GM18520 (cell line): ENCODE measurements at regions not wholly inside any gene's neighbourhood (a gene's known extent, or its start where the extent isn't known, plus 50 kb on each side); places are given as distances from the start of the nearest gene placed in this dataset.
"Not testable (repeated sequence)": the region's sequence is repeated elsewhere in the genome, so short reads cannot be mapped to it uniquely, and the experiment has no call there.

Source experiments
- ATAC-seq: cut with Tn5 transposase; IDR thresholded peaks from one replicate; pipeline ENCODE4 v1.9.1; 2021; ENCODE audit not compliant: unreplicated experiment

GRCh38 chr6:84358581-84358980 lies 131.1 kb upstream of the CEP162 start:
- no peak for ATAC-seq

GRCh38 chr6:84357631-84358030 lies 130.2 kb upstream of the CEP162 start:
- ATAC-seq = no peak

DNA sequence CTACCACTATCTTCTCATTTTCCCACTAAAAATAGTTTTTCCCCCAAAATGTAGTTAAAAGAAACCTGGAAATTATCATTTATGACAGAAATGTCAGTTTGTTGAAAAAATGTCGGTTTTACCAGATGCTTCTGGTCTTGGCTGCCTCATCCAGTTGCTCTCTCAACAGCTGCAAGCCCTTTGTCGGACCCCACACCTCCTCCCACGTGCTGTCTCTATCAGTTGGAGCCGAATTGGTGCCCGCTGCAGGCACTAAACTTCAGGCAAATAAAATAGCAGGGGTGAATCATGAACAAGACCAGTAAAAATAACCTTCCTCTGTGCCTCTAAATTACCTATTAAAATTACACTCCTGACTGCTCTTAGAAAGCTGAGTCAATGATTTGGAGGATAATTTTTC lies 129.5 kb upstream of the CEP162 start:
- ATAC-seq = no peak

- ATAC-seq = no peak
Measured at GRCh38 chr6:84353459-84354423, 126.3 kb upstream of the CEP162 start.

GRCh38 chr6:84350397-84350796 lies 123.0 kb upstream of the CEP162 start:
- no peak for ATAC-seq

GRCh38 chr6:84349542-84349941 lies 122.1 kb upstream of the CEP162 start:
- no peak for ATAC-seq

DNA sequence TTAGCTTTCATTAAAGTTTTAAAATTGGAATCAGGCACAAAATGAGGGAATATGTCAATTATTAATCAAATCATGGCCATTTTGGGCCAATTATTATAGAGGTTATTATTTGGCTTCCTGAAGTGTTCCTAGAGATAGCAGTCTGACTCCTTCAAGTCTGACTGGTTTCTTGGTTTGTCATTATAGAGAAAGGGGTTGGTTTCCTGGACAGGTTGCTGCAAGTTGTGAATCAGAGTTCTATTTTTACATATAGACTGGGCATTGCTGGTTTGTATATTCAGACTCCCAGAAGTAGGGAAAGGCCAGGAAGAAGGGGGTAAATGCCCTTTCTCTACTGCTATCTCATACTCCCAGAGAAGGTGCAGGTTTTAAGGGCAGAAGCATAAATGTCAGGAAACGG lies 121.4 kb upstream of the CEP162 start:
- no peak for ATAC-seq

DNA sequence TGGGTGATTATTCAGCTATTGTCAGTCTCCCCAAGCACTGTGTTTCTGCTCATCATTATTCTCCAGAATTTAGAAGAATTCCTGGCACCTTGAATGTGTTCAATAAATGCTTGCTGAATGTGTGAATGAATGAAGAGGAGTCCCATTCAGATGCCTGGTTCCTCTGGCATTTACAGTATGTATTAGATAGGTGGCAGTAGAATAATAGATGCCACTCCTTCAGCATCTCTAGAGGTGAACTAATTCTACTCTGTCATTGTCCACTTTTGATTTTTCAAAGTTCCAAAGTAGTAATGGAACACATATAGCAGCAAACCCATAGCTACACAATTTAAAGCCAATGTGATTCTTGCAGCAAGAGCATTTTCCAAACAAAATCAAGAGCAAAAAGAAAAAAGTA lies 118.9 kb upstream of the CEP162 start:
- ATAC-seq = no peak

GRCh38 chr6:84344005-84344404 lies 116.6 kb upstream of the CEP162 start:
- no peak for ATAC-seq

DNA sequence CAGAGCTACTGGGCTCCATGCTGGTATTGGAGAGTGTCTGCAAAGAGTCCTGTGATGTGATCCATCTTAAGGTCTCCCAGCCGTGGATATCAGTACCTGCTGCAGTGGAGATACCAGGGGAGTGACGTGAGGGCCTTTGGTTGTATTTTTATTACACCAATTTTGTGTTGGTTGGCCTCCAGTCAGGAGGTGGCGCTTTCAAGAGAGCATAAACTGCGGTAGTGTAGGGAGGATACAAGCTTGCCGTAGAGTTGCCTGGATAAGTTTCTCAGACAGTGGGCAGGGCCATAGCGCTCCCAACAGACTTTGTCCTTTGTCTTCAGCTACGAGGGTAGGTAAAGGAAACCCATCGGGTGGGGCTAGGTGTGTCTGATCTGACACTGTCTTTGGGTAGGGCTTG lies 113.0 kb upstream of the CEP162 start:
- no peak for ATAC-seq

DNA sequence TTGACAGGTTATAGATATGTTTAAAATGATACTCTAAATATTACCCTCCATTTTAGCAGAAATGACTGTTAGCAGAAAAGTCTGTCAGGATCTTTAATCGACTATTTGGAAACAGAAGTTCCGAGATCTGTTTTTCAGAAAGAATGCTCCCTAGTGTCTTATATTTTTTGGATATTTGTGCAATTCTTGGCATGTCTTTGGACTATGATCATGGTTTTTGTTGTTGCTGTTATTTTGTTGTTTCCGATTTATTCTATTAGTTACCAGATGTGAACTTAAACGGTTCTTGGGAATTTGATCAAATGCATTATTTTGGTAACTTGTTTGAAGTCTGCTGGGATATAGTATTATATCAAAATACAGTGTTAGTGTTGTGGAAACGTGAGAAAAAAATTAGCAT lies 106.4 kb upstream of the CEP162 start:
- no peak for ATAC-seq

GRCh38 chr6:84332139-84333034 lies 104.9 kb upstream of the CEP162 start:
- ATAC-seq = peak; percentile 98

DNA sequence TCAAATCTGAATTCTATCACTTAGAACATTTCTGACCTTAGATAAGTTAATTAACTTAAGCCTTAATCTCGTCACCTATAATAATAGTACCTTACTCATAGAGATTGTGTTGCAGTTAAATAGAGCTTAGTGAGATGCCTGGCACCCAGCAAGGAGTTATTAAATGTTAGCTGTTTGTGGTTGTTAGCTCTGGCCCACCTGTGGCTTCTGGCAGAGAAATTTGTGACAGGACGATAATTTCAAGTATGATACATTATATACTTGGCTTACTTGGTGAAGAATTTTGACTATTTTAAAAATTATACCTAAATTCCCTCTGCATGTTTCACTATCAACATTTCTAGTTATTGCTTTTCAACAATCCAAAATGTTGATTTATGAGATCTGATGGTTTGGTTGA lies 102.9 kb upstream of the CEP162 start:
- no peak for ATAC-seq

- no peak for ATAC-seq
Measured at GRCh38 chr6:84329516-84329915, 102.1 kb upstream of the CEP162 start.

GRCh38 chr6:84329077-84329476 lies 101.6 kb upstream of the CEP162 start:
- ATAC-seq = no peak

DNA sequence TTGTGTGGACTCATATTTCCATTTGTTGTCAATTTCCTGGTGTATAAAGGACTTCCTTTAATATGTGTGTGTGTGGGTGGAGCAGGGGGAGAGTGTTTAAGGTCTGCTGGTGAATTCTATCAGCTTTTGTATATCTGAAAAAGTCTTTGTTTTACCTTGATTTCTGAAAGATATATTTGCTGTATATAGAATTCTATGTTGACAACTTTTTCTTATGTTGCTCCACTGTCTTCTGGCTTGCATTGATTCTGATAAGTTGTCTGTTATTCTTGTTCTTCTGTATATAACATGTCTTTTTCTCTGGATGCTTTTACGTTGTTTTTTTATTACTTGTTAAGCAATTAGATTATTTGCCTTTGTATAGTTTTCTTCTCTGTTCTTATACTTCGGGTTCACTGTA lies 90.0 kb upstream of the CEP162 start:
- ATAC-seq = no peak

GRCh38 chr6:84314377-84314898 lies 87.0 kb upstream of the CEP162 start:
- no peak for ATAC-seq

DNA sequence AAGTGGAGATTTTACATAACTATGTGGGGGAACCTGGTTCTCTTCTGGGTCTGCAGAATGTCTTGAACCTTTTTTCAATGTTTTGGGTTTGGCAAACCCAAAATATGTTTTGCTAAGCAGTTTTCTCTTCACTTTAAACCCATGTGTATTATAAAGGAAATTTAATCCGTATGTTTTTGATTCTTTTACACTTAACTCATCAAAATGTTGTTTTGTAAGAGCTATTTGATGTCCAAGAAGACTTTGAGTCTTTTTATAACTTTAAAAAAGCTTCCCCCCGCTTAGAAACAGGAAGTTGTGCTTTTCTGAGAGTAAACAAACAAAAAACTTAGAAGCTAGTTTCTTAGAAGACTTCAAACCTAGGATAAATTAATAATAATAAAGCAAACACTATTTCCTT lies 81.9 kb upstream of the CEP162 start:
- no peak for ATAC-seq

DNA sequence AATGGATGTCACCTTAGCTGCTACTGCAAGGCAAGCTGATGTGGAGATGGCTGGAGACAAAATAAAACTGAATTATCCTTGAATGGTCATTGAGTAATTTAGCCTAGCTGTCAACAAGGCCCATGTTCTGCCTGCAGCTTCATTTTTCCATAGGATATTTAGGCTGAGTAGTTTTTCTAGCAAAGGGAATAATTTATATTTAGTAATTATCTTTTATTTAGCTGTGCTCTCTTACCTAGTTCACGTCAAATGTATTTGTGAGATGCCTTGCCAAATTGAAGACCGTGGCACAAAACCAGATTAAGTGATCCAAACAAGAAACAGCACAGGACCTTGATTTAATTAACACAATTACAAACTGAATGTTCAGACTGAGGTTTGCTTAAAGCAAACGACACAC lies 77.4 kb upstream of the CEP162 start:
- no peak for ATAC-seq

- not testable (repeated sequence) for ATAC-seq
Measured at GRCh38 chr6:84291033-84291432, 63.6 kb upstream of the CEP162 start.

- ATAC-seq = no peak
Measured at GRCh38 chr6:84284428-84285049, 57.1 kb upstream of the CEP162 start.
